HepG2 (cell line): ENCODE measurements at regions not wholly inside any gene's neighbourhood (a gene's known extent, or its start where the extent isn't known, plus 50 kb on each side); places are given as distances from the start of the nearest gene placed in this dataset.

Source experiments
- ATAC-seq: fragments of 200-7000 bp; cut with Tn5 transposase; 3 replicates; pipeline ENCODE4 v1.9.1; 2020; ENCODE audit warnings: mild to moderate bottlenecking, moderate library complexity
- BruUV-seq: library from RNA; stranded (reverse); fragments of 400-500 nt; replicated peaks from 2 replicates; lab custom pipeline; 2021; lab: Mats Ljungman, UMichigan
- CTCF ChIA-PET: fragments of 300-600 bp; formaldehyde crosslinking; extraction: SDS; loops from one replicate; lab custom pipeline; 2021; ENCODE audit warnings: low total read pairs, inconsistent platforms, low intra/inter-chr PET ratio; lab: Yijun Ruan, JAX
- POLR2A ChIA-PET: fragments of 350-600 bp; sonication (Branson Sonifier 250); formaldehyde crosslinking; loops from one replicate; lab custom pipeline; 2020; ENCODE audit warnings: antibody characterized with exemption, inconsistent platforms; lab: Yijun Ruan, JAX
- DNase-seq: peaks from one replicate; pipeline ENCODE4 v3.0.0-alpha.2; 2015; ENCODE audit warnings: low spot score
- FAIRE-seq: peaks from 3 replicates; lab custom pipeline; 2011; peaks lifted over from hg19 to GRCh38; lab: Jason Lieb, UNC
- H2AFZ ChIP-seq: one replicate; pipeline ENCODE4 v1.6.1; 2011; ENCODE audit warnings: low read length, inconsistent platforms
- H3K27ac ChIP-seq: fragments of 300-600 bp; 3 replicates; pipeline ENCODE4 v1.8.0; 2011; ENCODE audit warnings: mixed run types, mild to moderate bottlenecking, mixed read lengths, low read length, inconsistent platforms; ENCODE audit not compliant: insufficient read depth; ENCODE audit errors: extremely low read length
- H3K27me3 ChIP-seq, 2 experiments: fragments of 200-600 bp in 1 of 2; 2 replicates in 1 of 2; 3 replicates in 1 of 2; pipeline versions ENCODE4 v1.6.0 to v1.8.0; 2011; ENCODE audit warnings: low read length in 2 of 2, mild to moderate bottlenecking in 2 of 2, moderate library complexity in 2 of 2, inconsistent platforms in 1 of 2; ENCODE audit not compliant: insufficient read depth in 2 of 2, control insufficient read depth in 1 of 2
- H3K36me3 ChIP-seq, 2 experiments: fragments of 200-600 bp in 1 of 2; replicated peaks in 1 of 2; 2 replicates in 1 of 2; 3 replicates in 1 of 2; pipeline versions ENCODE4 v1.5.1 to v1.8.0; 2011; ENCODE audit warnings: low read length in 2 of 2, inconsistent platforms in 1 of 2; ENCODE audit not compliant: insufficient read depth in 2 of 2, control insufficient read depth in 1 of 2
- H3K4me1 ChIP-seq: 2 replicates; pipeline ENCODE4 v1.5.1; 2012; ENCODE audit warnings: low read length, inconsistent platforms; ENCODE audit not compliant: insufficient read depth
- H3K4me2 ChIP-seq: 2 replicates; pipeline ENCODE4 v1.6.0; 2011; ENCODE audit warnings: low read depth, low read length, inconsistent platforms
- H3K4me3 ChIP-seq, 3 experiments: fragments of 200-600 bp in 1 of 3; sonication (generic), shearing (Covaris generic) in 1 of 3; replicated peaks in 1 of 3; 2 replicates each; pipeline ENCODE4 v1.5.1; 2011 to 2016; ENCODE audit warnings: low read length in 3 of 3, inconsistent platforms in 2 of 3, low read depth in 2 of 3, mild to moderate bottlenecking in 2 of 3, control low read depth in 1 of 3, mixed read lengths in 1 of 3; ENCODE audit not compliant: insufficient read depth in 1 of 3
- H3K79me2 ChIP-seq: one replicate; pipeline ENCODE4 v1.6.1; 2011; ENCODE audit warnings: low read length, inconsistent platforms; ENCODE audit not compliant: insufficient read depth
- H3K9ac ChIP-seq: 2 replicates; pipeline ENCODE4 v1.6.0; 2011; ENCODE audit warnings: mild to moderate bottlenecking, low read depth, low read length, inconsistent platforms; ENCODE audit not compliant: insufficient read depth
- H3K9me3 ChIP-seq: 2 replicates; pipeline ENCODE4 v1.5.1; 2012; ENCODE audit warnings: mild to moderate bottlenecking, low read length
- H4K20me1 ChIP-seq: 2 replicates; pipeline ENCODE4 v1.6.0; 2011; ENCODE audit warnings: inconsistent platforms, mild to moderate bottlenecking, low read length, moderate library complexity; ENCODE audit not compliant: insufficient read depth
- BRF2 ChIP-seq: sonication (generic); formaldehyde crosslinking; IDR thresholded peaks from 2 replicates; pipeline ENCODE4 v1.8.1; 2022; ENCODE audit warnings: mild to moderate bottlenecking, missing genetic modification reagents
- GABPB1 ChIP-seq: IDR thresholded peaks from 2 replicates; pipeline ENCODE4 v1.6.1; 2016; ENCODE audit warnings: mild to moderate bottlenecking, missing genetic modification reagents, moderate library complexity, missing compliant biosample characterization
- GZF1 ChIP-seq: sonication (generic); formaldehyde crosslinking; IDR thresholded peaks from 2 replicates; pipeline ENCODE4 v1.5.1; 2020; ENCODE audit warnings: mild to moderate bottlenecking, missing genetic modification reagents
- KDM3A ChIP-seq: IDR thresholded peaks from 2 replicates; pipeline ENCODE4 v1.6.1; 2018; ENCODE audit warnings: low read depth, missing compliant biosample characterization
- LCORL ChIP-seq, 2 experiments: fragments of 450-650 bp in 1 of 2; sonication (generic) in 1 of 2; formaldehyde crosslinking in 1 of 2; IDR thresholded peaks; 2 replicates each; pipeline versions ENCODE4 v1.5.0 to v1.6.1; 2017 to 2020; ENCODE audit warnings: antibody characterized with exemption in 1 of 2, missing genetic modification reagents in 1 of 2
- MXD1 ChIP-seq: sonication (generic); formaldehyde crosslinking; IDR thresholded peaks from 2 replicates; pipeline ENCODE4 v1.4.0; 2020; ENCODE audit warnings: mild to moderate bottlenecking, missing genetic modification reagents
- NFKBIZ ChIP-seq: IDR thresholded peaks from 2 replicates; pipeline ENCODE4 v1.6.1; 2018; ENCODE audit warnings: missing genetic modification reagents, missing compliant biosample characterization
- NRL ChIP-seq: sonication (generic); formaldehyde crosslinking; IDR thresholded peaks from 2 replicates; pipeline ENCODE4 v1.5.0; 2020; ENCODE audit warnings: missing genetic modification reagents, mild to moderate bottlenecking, moderate library complexity, borderline replicate concordance
- PPARG ChIP-seq: conservative IDR thresholded peaks from 2 replicates; pipeline ENCODE4 v1.6.1; 2016; ENCODE audit warnings: missing biosample characterization, missing genetic modification reagents
- RNF2 ChIP-seq: fragments of 450-650 bp; conservative IDR thresholded peaks from 2 replicates; pipeline ENCODE4 v1.6.1; 2016; ENCODE audit warnings: low read depth
- SAP130 ChIP-seq: IDR thresholded peaks from 2 replicates; pipeline ENCODE4 v1.6.1; 2016; ENCODE audit warnings: low read depth
- TBP ChIP-seq: sonication (generic); formaldehyde crosslinking; IDR thresholded peaks from 2 replicates; pipeline ENCODE4 v1.5.0; 2020; ENCODE audit warnings: missing genetic modification reagents
- TFE3 ChIP-seq: IDR thresholded peaks from 2 replicates; pipeline ENCODE4 v1.6.1; 2016
- YEATS2 ChIP-seq: sonication (generic); formaldehyde crosslinking; IDR thresholded peaks from 2 replicates; pipeline ENCODE4 v1.4.0; 2020; ENCODE audit warnings: missing genetic modification reagents, borderline replicate concordance
- ZC3H13 ChIP-seq: sonication (generic); formaldehyde crosslinking; IDR thresholded peaks from 2 replicates; pipeline ENCODE4 v1.8.1; 2023; ENCODE audit warnings: mild to moderate bottlenecking, missing genetic modification reagents, moderate library complexity
- ZHX1 ChIP-seq: sonication (generic); formaldehyde crosslinking; IDR thresholded peaks from 2 replicates; pipeline ENCODE4 v1.8.1; 2022; ENCODE audit warnings: low read depth, mild to moderate bottlenecking, missing genetic modification reagents
- ZNF101 ChIP-seq: sonication (generic); formaldehyde crosslinking; IDR thresholded peaks from 2 replicates; pipeline ENCODE4 v1.4.0; 2020; ENCODE audit warnings: mild to moderate bottlenecking, low read depth, missing genetic modification reagents, borderline replicate concordance
- ZNF143 ChIP-seq: sonication (generic); formaldehyde crosslinking; IDR thresholded peaks from 2 replicates; pipeline ENCODE4 v1.4.0; 2020; ENCODE audit warnings: missing genetic modification reagents
- ZNF652 ChIP-seq: IDR thresholded peaks from 2 replicates; pipeline ENCODE4 v1.6.1; 2016; ENCODE audit warnings: low read depth, borderline replicate concordance
- ZNF749 ChIP-seq: sonication (generic); formaldehyde crosslinking; IDR thresholded peaks from 2 replicates; pipeline ENCODE4 v1.8.0; 2022; ENCODE audit warnings: mild to moderate bottlenecking, missing genetic modification reagents, moderate library complexity, borderline replicate concordance
- WGBS: methylation state at CpG from one replicate; pipeline ENCODE4 v1.1.6; 2017; ENCODE audit warnings: low lambda C conversion rate; 5-methylcytosine and 5-hydroxymethylcytosine counted together
- in situ Hi-C: cut with HindIII; loops from 2 replicates; pipeline ENCODE4 v1.10.0; 2017; ENCODE audit warnings: low pct_unique_long_range_greater_than_20kb; ENCODE audit not compliant: extremely low pct_ligation_motif_present
- intact Hi-C: fragments of 100-400 bp; cut with micrococcal nuclease; formaldehyde crosslinking; loops from one replicate; pipeline ENCODE4 v1.10.0; 2022; ENCODE audit not compliant: unreplicated experiment

- TF ChIP-seq ZNF652 (CRISPR knock-in tag) (no peak), MXD1 (no peak), NRL (CRISPR knock-in tag) (no peak), NFKBIZ (CRISPR knock-in tag) (no peak), TBP (CRISPR knock-in tag) (no peak), PPARG (no peak), TFE3 (no peak), SAP130 (CRISPR knock-in tag) (no peak), ZC3H13 (CRISPR knock-in tag) (no peak), RNF2 (no peak), ZNF749 (CRISPR knock-in tag) (no peak)
Measured at GRCh38 chr4:147011411-147011810, 65.7 kb upstream of the TTC29 start (continued).

GRCh38 chr4:147012059-147012707 is 66.5 kb upstream of the TTC29 start:
- intact Hi-C loops (no loop called here), in situ Hi-C loops (loop anchor here (25.0 kb wide), 1 partner anchor 575 kb away; no protein-coding TSS in a partner anchor)
- CTCF ChIA-PET = no interaction called here
- Histone ChIP-seq H3K4me3 (no peak overlapping the region), H3K27me3 (no peaks in the 10 kb centered on the region), H3K9ac (no peak overlapping the region), H2AFZ (no peak overlapping the region), H3K36me3 (no peaks in the 10 kb centered on the region), H4K20me1 (no peaks in the 10 kb centered on the region), H3K9me3 (no peaks in the 10 kb centered on the region), H3K4me1 (no peaks in the 10 kb centered on the region), H3K4me2 (no peak overlapping the region), H3K27ac (no peak overlapping the region), H3K79me2 (no peaks in the 10 kb centered on the region)
- BruUV-seq = no TSS peak
- ATAC-seq = no peak
- 3% methylated on average over 5 of the region's 5 CpGs for WGBS
- TF ChIP-seq YEATS2 (CRISPR knock-in tag) = no peak
- TF ChIP-seq GABPB1 (CRISPR knock-in tag) = no peak
- no peak for TF ChIP-seq GZF1 (CRISPR knock-in tag)
- TF ChIP-seq LCORL (IDR thresholded peaks at IDR 0.05) = no peak
- TF ChIP-seq LCORL (CRISPR knock-in tag; IDR thresholded peaks at IDR 0.05) = no peak
- no peak for TF ChIP-seq ZNF749 (CRISPR knock-in tag)
- TF ChIP-seq BRF2 (CRISPR knock-in tag) = no peak
- no peak for TF ChIP-seq ZNF143 (CRISPR knock-in tag)
- TF ChIP-seq ZHX1 (CRISPR knock-in tag) = no peak
- TF ChIP-seq ZNF101 (CRISPR knock-in tag) = no peak
- TF ChIP-seq KDM3A = no peak
- no peak for FAIRE-seq
- no peak for DNase-seq
- POLR2A ChIA-PET = no interaction called here
